ENCODE measurements at regions not wholly inside any gene's neighbourhood (a gene's known extent, or its start where the extent isn't known, plus 50 kb on each side); places are given as distances from the start of the nearest gene placed in this dataset.

- no peaks in the 10 kb centered on the region for H3K9me3 ChIP-seq (replicated peaks; ENCODE audit: control insufficient read depth, insufficient read depth, low read length)
- intact Hi-C loops (cut with micrococcal nuclease; ENCODE audit: unreplicated experiment) (no loop called here), in situ Hi-C loops (cut with MboI) (no loop called here)
- ChIA-PET CTCF (interaction anchor here (0.5 kb wide), 1 partner anchor 389 kb away, joined by 3 read pairs; no protein-coding TSS in a partner anchor), SMC1A (ENCODE audit: uncharacterized antibody, unreplicated experiment) (no interaction called here), RAD21 (ENCODE audit: unreplicated experiment) (no interaction called here), POLR2A (no interaction called here)
- WGBS (ENCODE audit: insufficient coverage, insufficient replicate concordance, low lambda C conversion rate, missing lambda C conversion rate) = 8% methylated on average over 4 of the region's 4 CpGs
- BruUV-seq (replicated peaks) = no TSS peak
- no peaks in the 10 kb centered on the region for H3K4me1 ChIP-seq (ENCODE audit: control insufficient read depth, insufficient read depth, low read length)
- no peak for DNase-seq (ENCODE audit: low read depth, low spot score)
- H4K20me1 ChIP-seq (ENCODE audit: control insufficient read depth, insufficient read depth) = no peaks in the 10 kb centered on the region
- H3K4me2 ChIP-seq (ENCODE audit: control insufficient read depth, insufficient read depth) = no peak overlapping the region
- H3K9ac ChIP-seq (ENCODE audit: control insufficient read depth, insufficient read depth, low read length) = no peak overlapping the region
- H3K27ac ChIP-seq (ENCODE audit: control insufficient read depth, insufficient read depth) = no peak overlapping the region
- H2AFZ ChIP-seq (ENCODE audit: control insufficient read depth, low read depth, low read length) = no peak overlapping the region
- no peak overlapping the region for H3K4me3 ChIP-seq
- H3K36me3 ChIP-seq (ENCODE audit: control insufficient read depth in 2 of 2, insufficient read depth in 2 of 2, low read length in 1 of 2) = no peaks in the 10 kb centered on the region
- no peak for FAIRE-seq
- peak; percentile 47 for ATAC-seq
- H3K79me2 ChIP-seq (ENCODE audit: control insufficient read depth, insufficient read depth, low read length) = no peaks in the 10 kb centered on the region
- no peaks in the 10 kb centered on the region for H3K27me3 ChIP-seq (replicated peaks in 1 of 2; ENCODE audit: control insufficient read depth in 2 of 2, insufficient read depth in 2 of 2, low read length in 1 of 2)
- TF ChIP-seq RUNX3 (IDR thresholded peaks at IDR 0.05; ENCODE audit: low read length) (no peak), NR2F1 (conservative IDR thresholded peaks at IDR 0.05) (no peak), STAT3 (IDR thresholded peaks at IDR 0.05; ENCODE audit: low read depth, low read length) (no peak), IRF4 (IDR thresholded peaks at IDR 0.05; ENCODE audit: low read depth, low read length) (no peak), FOS (IDR thresholded peaks at IDR 0.05; ENCODE audit: borderline replicate concordance, extremely low read depth, insufficient read length) (no peak), SPI1 (IDR thresholded peaks at IDR 0.05; ENCODE audit: borderline replicate concordance, insufficient read depth, low read depth, low read length) (no peak), MLLT1 (IDR thresholded peaks at IDR 0.05) (no peak), ATF7 (IDR thresholded peaks at IDR 0.05; ENCODE audit: low read depth) (no peak), ESRRA (IDR thresholded peaks at IDR 0.05; ENCODE audit: low read length) (no peak), BACH1 (IDR thresholded peaks at IDR 0.05; ENCODE audit: borderline replicate concordance) (no peak), GABPA (IDR thresholded peaks at IDR 0.05; ENCODE audit: low read depth) (no peak), ETV6 (conservative IDR thresholded peaks at IDR 0.05 in 1 of 2, IDR thresholded peaks at IDR 0.05 in 1 of 2; ENCODE audit: borderline replicate concordance in 1 of 2, low read depth in 1 of 2) (no peak), MYB (IDR thresholded peaks at IDR 0.05; ENCODE audit: borderline replicate concordance, low read depth, low read length) (no peak), POLR2A (IDR thresholded peaks at IDR 0.05; ENCODE audit: low read depth, low read length) (no peak)
- TF ChIP-seq, protein P1, sequence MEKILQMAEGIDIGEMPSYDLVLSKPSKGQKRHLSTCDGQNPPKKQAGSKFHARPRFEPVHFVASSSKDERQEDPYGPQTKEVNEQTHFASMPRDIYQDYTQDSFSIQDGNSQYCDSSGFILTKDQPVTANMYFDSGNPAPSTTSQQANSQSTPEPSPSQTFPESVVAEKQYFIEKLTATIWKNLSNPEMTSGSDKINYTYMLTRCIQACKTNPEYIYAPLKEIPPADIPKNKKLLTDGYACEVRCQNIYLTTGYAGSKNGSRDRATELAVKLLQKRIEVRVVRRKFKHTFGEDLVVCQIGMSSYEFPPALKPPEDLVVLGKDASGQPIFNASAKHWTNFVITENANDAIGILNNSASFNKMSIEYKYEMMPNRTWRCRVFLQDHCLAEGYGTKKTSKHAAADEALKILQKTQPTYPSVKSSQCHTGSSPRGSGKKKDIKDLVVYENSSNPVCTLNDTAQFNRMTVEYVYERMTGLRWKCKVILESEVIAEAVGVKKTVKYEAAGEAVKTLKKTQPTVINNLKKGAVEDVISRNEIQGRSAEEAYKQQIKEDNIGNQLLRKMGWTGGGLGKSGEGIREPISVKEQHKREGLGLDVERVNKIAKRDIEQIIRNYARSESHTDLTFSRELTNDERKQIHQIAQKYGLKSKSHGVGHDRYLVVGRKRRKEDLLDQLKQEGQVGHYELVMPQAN (conservative IDR thresholded peaks at IDR 0.05) = no peak
- TF ChIP-seq, protein P2, sequence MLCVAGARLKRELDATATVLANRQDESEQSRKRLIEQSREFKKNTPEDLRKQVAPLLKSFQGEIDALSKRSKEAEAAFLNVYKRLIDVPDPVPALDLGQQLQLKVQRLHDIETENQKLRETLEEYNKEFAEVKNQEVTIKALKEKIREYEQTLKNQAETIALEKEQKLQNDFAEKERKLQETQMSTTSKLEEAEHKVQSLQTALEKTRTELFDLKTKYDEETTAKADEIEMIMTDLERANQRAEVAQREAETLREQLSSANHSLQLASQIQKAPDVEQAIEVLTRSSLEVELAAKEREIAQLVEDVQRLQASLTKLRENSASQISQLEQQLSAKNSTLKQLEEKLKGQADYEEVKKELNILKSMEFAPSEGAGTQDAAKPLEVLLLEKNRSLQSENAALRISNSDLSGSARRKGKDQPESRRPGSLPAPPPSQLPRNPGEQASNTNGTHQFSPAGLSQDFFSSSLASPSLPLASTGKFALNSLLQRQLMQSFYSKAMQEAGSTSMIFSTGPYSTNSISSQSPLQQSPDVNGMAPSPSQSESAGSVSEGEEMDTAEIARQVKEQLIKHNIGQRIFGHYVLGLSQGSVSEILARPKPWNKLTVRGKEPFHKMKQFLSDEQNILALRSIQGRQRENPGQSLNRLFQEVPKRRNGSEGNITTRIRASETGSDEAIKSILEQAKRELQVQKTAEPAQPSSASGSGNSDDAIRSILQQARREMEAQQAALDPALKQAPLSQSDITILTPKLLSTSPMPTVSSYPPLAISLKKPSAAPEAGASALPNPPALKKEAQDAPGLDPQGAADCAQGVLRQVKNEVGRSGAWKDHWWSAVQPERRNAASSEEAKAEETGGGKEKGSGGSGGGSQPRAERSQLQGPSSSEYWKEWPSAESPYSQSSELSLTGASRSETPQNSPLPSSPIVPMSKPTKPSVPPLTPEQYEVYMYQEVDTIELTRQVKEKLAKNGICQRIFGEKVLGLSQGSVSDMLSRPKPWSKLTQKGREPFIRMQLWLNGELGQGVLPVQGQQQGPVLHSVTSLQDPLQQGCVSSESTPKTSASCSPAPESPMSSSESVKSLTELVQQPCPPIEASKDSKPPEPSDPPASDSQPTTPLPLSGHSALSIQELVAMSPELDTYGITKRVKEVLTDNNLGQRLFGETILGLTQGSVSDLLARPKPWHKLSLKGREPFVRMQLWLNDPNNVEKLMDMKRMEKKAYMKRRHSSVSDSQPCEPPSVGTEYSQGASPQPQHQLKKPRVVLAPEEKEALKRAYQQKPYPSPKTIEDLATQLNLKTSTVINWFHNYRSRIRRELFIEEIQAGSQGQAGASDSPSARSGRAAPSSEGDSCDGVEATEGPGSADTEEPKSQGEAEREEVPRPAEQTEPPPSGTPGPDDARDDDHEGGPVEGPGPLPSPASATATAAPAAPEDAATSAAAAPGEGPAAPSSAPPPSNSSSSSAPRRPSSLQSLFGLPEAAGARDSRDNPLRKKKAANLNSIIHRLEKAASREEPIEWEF (IDR thresholded peaks at IDR 0.05; ENCODE audit: insufficient replicate concordance, low read depth, low read length) = no peak
- TF ChIP-seq, protein P3, sequence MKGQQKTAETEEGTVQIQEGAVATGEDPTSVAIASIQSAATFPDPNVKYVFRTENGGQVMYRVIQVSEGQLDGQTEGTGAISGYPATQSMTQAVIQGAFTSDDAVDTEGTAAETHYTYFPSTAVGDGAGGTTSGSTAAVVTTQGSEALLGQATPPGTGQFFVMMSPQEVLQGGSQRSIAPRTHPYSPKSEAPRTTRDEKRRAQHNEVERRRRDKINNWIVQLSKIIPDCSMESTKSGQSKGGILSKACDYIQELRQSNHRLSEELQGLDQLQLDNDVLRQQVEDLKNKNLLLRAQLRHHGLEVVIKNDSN (IDR thresholded peaks at IDR 0.05; ENCODE audit: borderline replicate concordance, extremely low read length, insufficient read depth, low read depth, low read length) = no peak
Measured at GRCh38 chr4:137430171-137430570, 102.1 kb downstream of the PCDH18 start.
